AG10803 (cell line): ENCODE measurements at regions not wholly inside any gene's neighbourhood (a gene's known extent, or its start where the extent isn't known, plus 50 kb on each side); places are given as distances from the start of the nearest gene placed in this dataset.

ENCODE experiments used
- DNase-seq: peaks from one replicate; pipeline ENCODE4 v3.0.0; 2010; ENCODE audit warnings: low read depth
- H3K4me3 ChIP-seq: 2 replicates; pipeline ENCODE4 v1.5.1; 2011; ENCODE audit warnings: mild to moderate bottlenecking, low read length, control low read depth
- TF ChIP-seq, protein P1 (sequence below): conservative IDR thresholded peaks from 2 replicates; pipeline ENCODE4 v1.5.1; 2011; ENCODE audit warnings: mild to moderate bottlenecking, low read length, control low read depth, inconsistent platforms

DNA sequence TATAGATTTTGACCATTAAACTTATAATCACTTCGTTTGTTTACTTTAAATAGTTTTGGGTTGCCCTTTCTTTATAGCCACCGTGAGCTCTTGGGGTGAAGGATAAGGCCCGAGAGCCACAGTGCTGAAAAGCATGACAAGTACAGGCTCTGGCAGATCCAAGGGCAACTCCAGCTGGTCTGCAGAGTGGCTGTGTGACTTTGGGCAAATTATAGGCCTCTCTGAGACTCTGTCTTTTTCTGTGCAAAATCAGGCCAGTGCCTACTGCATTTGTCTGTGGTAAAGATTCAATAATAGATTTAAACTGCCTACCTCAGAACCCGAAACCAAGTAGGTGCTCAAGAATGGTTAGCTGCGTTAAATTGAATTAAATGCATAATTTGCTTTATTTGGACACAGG lies 511.3 kb downstream of the QKI start:
- DNase-seq = no peak
- TF ChIP-seq, protein P1, sequence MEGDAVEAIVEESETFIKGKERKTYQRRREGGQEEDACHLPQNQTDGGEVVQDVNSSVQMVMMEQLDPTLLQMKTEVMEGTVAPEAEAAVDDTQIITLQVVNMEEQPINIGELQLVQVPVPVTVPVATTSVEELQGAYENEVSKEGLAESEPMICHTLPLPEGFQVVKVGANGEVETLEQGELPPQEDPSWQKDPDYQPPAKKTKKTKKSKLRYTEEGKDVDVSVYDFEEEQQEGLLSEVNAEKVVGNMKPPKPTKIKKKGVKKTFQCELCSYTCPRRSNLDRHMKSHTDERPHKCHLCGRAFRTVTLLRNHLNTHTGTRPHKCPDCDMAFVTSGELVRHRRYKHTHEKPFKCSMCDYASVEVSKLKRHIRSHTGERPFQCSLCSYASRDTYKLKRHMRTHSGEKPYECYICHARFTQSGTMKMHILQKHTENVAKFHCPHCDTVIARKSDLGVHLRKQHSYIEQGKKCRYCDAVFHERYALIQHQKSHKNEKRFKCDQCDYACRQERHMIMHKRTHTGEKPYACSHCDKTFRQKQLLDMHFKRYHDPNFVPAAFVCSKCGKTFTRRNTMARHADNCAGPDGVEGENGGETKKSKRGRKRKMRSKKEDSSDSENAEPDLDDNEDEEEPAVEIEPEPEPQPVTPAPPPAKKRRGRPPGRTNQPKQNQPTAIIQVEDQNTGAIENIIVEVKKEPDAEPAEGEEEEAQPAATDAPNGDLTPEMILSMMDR = no peak
- H3K4me3 ChIP-seq = no peak overlapping the region

DNA sequence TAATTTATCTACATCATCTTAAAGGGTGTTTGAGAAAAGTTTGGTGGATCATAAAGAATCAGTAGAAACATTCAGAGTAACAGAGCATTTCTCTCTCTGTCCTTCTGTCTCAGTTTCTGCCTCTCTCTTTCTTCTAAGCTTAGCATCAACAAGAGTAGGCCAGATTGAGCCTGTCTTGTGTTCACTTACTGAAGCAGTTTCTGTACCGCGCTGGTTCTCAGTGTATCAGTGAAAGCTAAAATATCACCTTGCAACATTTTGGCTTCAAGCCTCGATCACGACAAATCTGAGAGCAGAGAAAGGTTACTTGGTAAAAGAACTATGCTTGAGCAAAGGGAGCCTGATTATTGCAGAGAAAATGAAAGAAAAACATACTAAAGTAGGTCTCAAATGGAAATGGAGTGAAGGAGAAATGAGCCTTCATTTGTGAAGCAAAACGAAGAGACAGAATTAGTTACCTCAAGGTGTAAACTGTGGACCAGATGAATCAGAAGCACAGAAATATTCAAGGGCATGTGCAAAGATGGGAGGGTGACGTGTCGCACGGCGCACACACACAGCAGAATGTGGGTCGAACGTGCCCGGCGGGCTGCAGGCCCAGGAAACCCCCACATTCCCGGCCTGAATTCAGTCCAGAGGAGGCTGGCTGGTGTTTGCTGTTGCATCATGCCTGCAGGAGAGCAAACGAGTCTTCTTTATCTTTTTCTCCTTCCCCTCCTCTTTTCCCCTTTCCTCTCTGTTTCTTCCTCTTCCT lies 509.3 kb downstream of the QKI start:
- TF ChIP-seq, protein P1 = no peak
- DNase-seq = no peak
- H3K4me3 ChIP-seq = no peak overlapping the region

DNA sequence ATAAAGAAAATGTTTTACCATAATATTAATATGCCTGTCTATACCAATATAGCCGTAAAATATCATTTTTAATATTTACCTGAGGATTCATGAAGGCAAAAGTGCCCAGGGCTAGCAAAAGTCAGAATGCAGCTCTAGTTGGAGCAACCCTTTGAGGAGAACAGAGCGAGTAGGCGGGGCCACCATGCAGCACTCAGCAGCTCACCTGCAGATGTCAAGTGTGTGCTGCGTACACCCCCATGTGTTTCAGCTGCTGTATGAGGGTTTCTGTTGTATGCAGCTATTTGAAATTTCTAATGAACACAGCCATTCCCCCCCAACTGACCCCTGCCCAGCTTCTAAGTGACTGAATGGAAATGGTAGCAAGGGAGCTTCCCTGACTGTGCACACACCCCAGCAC lies 508.0 kb downstream of the QKI start:
- TF ChIP-seq, protein P1 = no peak
- no peak for DNase-seq
- no peak overlapping the region for H3K4me3 ChIP-seq

DNA sequence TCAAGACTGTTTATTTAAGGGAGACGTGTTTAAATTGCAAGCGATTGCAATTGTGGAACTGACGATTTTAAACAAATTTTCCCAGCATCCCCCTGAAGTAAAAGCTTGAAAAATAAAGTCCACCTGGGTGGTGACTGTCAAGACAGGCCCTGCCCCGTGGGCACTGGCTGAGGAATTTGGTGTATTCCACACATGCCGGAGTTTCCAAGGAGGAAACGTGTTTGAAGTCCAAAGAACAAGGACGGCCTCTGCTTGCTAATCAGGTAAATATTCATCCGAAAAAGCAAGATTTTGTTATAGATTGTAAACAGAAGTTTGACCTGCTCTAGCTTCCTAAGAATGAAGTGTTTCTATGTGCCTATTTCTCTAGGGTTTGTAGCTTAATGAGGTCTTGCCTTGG lies 505.1 kb downstream of the QKI start:
- TF ChIP-seq, protein P1 = no peak

DNA sequence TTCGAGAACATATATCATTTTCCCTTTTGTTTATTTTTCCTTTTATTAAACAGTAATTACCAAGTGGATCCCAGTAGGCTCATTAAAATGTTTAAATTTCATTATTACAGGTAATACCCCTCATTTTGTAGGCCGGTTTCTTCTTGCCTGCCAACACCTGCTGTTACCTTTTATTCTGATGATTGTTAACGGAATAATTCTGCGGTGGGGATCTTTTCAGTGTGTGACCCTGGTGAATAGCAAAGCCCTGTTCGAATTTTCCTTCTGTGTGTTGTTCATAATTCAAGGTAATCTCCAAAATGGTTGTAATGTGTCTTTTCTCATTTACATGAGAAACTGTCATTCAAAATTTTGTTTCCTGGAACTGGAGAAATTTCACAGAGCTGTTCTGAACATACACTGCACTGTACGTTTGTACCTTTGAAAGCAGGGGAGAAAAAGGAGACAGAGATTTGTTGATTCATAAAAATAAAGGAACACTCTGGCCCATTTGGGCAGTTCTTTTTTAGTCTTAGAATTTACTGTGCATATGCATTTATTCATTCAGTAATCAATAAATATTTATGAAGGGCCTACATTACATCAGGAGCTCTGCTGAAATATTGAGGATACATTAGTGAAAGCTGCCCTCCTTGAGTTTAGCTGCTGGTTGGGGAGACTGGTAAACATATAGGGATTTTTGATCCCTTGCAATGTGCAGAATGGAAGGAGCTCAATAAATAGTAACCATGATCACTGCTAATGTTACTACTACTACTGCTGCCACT lies 502.0 kb downstream of the QKI start:
- TF ChIP-seq, protein P1 = no peak
- no peak overlapping the region for H3K4me3 ChIP-seq
- DNase-seq = no peak

More for the DNA sequence above, 505.1 kb downstream of the QKI start:
- no peak overlapping the region for H3K4me3 ChIP-seq
- DNase-seq = no peak

DNA sequence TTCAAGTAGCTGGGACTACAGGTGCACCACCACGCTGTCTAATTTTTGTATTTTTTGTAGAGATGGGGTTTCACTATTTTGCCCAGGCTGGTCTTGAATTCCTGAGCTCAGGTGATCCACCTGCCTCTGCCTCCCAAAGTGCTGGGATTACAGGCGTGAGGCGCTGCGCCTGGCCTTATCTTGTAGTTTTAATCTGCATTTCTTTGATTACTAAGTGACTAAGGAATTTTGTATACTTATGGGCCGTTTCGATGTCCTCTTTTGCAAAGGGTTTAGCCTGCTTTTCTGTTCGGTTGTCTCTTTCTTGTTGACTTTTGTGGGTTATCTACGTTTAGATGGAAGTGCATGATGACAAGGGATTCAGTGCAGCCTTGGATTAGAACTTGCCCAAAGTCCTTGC lies 500.6 kb downstream of the QKI start:
- DNase-seq = no peak
- H3K4me3 ChIP-seq = no peak overlapping the region
- TF ChIP-seq, protein P1 = no peak

DNA sequence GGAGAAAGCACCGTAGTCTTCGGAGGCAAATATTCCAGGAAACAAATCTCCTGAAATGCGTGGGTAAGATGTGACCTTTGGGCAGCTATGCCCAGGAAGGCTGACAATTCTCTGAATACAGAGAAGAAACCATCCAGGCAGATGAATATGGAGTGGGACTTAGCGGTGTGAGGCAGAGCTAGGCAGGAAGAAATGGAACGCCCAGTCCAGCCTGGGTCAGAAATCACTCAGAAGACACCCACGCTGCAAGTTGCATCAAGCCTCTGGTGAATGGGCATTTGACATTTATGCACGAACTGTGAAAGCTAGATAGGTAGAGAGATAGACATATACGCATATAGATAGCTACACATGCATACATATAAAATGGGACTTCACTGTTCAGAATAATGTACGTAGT lies 498.5 kb downstream of the QKI start:
- no peak overlapping the region for H3K4me3 ChIP-seq
- DNase-seq = no peak
- TF ChIP-seq, protein P1 = no peak
